Breast epithelium (tissue), 4 donors: ENCODE measurements at regions not wholly inside any gene's neighbourhood (a gene's known extent, or its start where the extent isn't known, plus 50 kb on each side); places are given as distances from the start of the nearest gene placed in this dataset.

Experiments
- DNase-seq, 2 donors: peaks; one replicate each; pipeline ENCODE4 v3.0.0-alpha.2; 2019; ENCODE audit warnings: low spot score in 2 of 2
- H3K27ac ChIP-seq, 2 donors: fragments of 200-600 bp; sonication (generic) in 1 of 2; one replicate each; pipeline ENCODE4 v1.5.1; 2016 to 2019; ENCODE audit warnings: mild to moderate bottlenecking in 1 of 2
- H3K27me3 ChIP-seq, 2 donors: fragments of 200-600 bp; sonication (generic) in 1 of 2; one replicate each; pipeline versions ENCODE4 v1.5.1 to v1.6.0; 2017 to 2019; ENCODE audit warnings: control low read depth in 1 of 2, mild to moderate bottlenecking in 1 of 2
- H3K36me3 ChIP-seq: fragments of 200-600 bp; one replicate; pipeline ENCODE4 v1.5.1; 2019
- H3K4me1 ChIP-seq, 2 donors: fragments of 200-600 bp; sonication (generic); one replicate each; pipeline ENCODE4 v1.5.1; 2016 to 2019; ENCODE audit warnings: control low read depth in 1 of 2
- H3K4me3 ChIP-seq, 3 donors: fragments of 200-600 bp; sonication (generic); 1 replicate in 2 of 3; 2 replicates in 1 of 3; pipeline ENCODE4 v1.5.1; 2016 to 2019; ENCODE audit warnings: mild to moderate bottlenecking in 3 of 3, moderate library complexity in 2 of 3
- H3K9me3 ChIP-seq, 2 donors: fragments of 200-600 bp; sonication (generic) in 1 of 2; one replicate each; pipeline ENCODE4 v1.5.1; 2016 to 2019; ENCODE audit warnings: control low read depth in 1 of 2
- POLR2A ChIP-seq: fragments of 450-650 bp; IDR thresholded peaks from one replicate; pipeline ENCODE4 v1.6.1; 2016; ENCODE audit warnings: antibody characterized with exemption, mild to moderate bottlenecking, moderate library complexity
- POLR2AphosphoS5 ChIP-seq, 3 donors: sonication (generic); formaldehyde crosslinking; IDR thresholded peaks; one replicate each; pipeline ENCODE4 v1.6.1; 2017; ENCODE audit warnings: antibody characterized with exemption in 3 of 3
- intact Hi-C: fragments of 100-400 bp; cut with DNase I; formaldehyde crosslinking; loops from one replicate; pipeline ENCODE4 v1.15.1; 2023; ENCODE audit warnings: low total_unique reads
- TF ChIP-seq, protein P1 (sequence below), 3 donors: fragments of 450-650 bp; IDR thresholded peaks; one replicate each; pipeline ENCODE4 v1.5.1; 2016 to 2017; ENCODE audit warnings: antibody characterized with exemption in 3 of 3, mild to moderate bottlenecking in 3 of 3, moderate library complexity in 3 of 3

DNA sequence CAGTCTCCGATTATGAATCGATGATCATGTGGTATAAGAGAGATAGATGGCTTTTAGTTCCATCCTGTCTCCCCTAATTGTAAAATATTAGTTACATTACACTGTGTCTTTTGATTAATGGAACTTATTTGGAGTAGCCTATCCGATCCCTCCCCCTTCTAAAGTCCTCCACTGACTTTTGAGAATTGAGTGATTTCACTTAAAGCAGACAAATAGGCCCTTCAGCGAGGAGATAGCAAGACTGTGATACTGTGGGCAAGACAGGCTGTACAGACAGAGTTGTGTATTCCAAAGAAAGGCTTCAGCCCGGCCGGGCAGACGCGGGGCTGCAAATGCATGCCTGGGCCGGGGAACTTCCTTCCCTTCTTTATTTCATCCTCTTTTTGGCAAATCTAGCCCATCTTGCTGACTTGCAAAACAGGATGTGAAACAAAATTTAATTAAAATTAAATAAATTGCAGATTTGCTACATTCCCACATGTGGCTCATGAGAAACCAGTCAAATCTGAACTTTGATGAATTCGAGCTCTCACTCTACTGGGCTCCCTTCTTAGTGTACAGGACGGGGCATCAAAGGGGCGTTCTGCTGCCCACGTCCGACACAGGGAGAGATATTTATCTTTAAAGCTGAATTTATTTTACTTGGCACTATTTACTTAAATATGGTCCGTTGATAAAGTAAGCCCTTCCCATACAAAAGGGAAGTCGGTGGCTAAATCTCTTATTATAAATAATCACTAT is 314.8 kb downstream of the ZNF536 start:
- Histone ChIP-seq H3K9me3 (no peaks in the 10 kb centered on the region), H3K36me3 (no peaks in the 10 kb centered on the region), H3K4me3 (peak overlapping the region in 2 of 3 donors; percentile 37 to 53), H3K27me3 (peaks cover 0 to 7% of the 10 kb centered on the region in 2 donors), H3K27ac (peak overlapping the region in 1 of 2 donors; percentile 68), H3K4me1 (no peaks in the 10 kb centered on the region)
- no peak for DNase-seq
- intact Hi-C loops = no loop called here
- TF ChIP-seq POLR2A (no peak), POLR2AphosphoS5 (IDR thresholded peaks at IDR 0.05) (no peak)
- TF ChIP-seq, protein P1, sequence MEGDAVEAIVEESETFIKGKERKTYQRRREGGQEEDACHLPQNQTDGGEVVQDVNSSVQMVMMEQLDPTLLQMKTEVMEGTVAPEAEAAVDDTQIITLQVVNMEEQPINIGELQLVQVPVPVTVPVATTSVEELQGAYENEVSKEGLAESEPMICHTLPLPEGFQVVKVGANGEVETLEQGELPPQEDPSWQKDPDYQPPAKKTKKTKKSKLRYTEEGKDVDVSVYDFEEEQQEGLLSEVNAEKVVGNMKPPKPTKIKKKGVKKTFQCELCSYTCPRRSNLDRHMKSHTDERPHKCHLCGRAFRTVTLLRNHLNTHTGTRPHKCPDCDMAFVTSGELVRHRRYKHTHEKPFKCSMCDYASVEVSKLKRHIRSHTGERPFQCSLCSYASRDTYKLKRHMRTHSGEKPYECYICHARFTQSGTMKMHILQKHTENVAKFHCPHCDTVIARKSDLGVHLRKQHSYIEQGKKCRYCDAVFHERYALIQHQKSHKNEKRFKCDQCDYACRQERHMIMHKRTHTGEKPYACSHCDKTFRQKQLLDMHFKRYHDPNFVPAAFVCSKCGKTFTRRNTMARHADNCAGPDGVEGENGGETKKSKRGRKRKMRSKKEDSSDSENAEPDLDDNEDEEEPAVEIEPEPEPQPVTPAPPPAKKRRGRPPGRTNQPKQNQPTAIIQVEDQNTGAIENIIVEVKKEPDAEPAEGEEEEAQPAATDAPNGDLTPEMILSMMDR (IDR thresholded peaks at IDR 0.05) = no peak

DNA sequence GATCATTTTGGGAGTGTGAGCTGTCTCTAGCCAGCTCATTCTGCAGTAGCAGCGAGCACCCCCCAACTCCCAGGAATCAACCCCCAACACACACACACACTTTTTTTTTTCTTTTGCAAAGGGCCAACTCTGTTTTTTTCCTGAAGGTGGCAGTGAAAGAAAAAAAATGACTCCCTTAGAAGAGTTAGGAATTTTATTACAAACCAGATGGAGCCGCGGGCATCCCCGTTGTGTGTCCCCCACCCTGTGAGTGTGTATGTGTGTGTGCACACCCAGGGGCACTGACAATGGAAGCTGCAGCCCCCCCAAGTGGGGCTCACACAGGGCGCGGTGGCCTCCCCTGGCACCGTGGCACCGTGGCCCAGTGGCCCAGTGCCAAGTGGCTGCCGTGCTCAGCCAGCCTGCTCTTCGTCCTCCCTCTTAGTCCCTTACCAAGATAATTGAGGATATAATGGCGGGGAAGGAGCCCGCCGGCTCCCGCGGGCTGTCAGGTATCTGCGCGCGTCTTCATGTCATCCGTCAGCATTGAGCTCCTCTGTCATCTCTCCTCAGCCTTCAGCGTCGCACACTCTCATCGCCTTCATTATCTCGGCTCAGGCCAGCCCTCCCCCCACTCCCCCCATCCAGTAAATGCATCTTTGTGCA is 314.1 kb downstream of the ZNF536 start:
- H3K4me1 ChIP-seq = no peaks in the 10 kb centered on the region
- peak overlapping the region in 2 of 3 donors; percentile 37 to 53 for H3K4me3 ChIP-seq
- H3K36me3 ChIP-seq = no peaks in the 10 kb centered on the region
- TF ChIP-seq POLR2AphosphoS5 (IDR thresholded peaks at IDR 0.05) = no peak
- TF ChIP-seq, protein P1 (IDR thresholded peaks at IDR 0.05) = no peak
- no peak for TF ChIP-seq POLR2A
- DNase-seq = no peak
- intact Hi-C loops = no loop called here
- peaks cover 0 to 14% of the 10 kb centered on the region in 2 donors for H3K27me3 ChIP-seq
- H3K27ac ChIP-seq = peak overlapping the region in 1 of 2 donors; percentile 68
- no peaks in the 10 kb centered on the region for H3K9me3 ChIP-seq

DNA sequence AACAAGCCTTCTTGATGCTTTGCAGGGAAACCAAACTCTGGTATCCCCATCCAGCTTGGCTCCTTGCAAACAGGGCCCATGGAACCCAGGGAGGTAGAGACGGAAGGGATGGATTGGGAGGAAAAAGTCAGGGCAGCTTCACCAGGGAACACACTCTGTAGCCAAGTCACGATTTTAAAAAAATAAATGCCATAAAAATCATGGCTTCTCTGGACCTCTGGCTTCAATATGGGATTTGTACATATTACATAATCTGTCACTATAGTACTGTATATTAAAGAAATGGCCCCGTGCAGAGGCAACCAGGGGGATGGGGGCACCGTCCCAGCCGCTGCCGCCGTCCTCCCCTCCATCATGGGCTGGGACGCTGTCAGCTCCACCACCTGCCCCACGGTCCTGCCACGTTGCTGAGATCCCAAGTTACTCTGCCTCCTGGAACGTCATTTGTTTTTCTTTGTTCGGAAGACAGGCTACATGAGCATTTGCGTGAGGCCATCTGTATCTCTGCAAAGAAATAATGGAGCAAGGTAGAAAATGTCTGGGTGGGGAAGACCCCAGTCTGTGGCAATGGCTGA is 313.3 kb downstream of the ZNF536 start:
- DNase-seq = no peak
- intact Hi-C loops = no loop called here

DNA sequence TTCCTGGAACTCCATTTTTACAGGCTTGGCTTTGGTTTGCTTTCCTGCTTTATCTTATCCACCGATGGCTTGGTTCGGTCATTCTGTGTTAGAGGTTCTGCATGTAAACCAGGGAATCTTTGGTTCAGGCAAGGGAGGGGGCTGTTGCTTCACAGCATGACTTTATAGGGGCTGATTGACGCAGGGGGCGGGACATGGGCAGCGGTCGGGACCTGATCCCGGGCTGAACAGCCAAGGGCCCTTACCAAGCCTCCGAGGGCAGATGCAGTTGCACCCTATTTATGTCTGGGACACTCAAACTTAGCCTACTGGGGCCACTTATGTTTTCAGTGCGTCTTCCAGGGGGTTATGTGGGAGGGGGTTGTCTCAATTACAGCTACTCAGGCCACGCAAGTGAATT is 312.4 kb downstream of the ZNF536 start:
- no peaks in the 10 kb centered on the region for H3K4me1 ChIP-seq

More for the DNA sequence above, 313.3 kb downstream of the ZNF536 start:
- H3K4me1 ChIP-seq = no peaks in the 10 kb centered on the region
- H3K4me3 ChIP-seq = no peak overlapping the region
- H3K36me3 ChIP-seq = no peaks in the 10 kb centered on the region
- H3K9me3 ChIP-seq = no peaks in the 10 kb centered on the region
- no peak overlapping the region for H3K27ac ChIP-seq
- TF ChIP-seq POLR2A = no peak
- no peak for TF ChIP-seq POLR2AphosphoS5 (IDR thresholded peaks at IDR 0.05)
- TF ChIP-seq, protein P1 (IDR thresholded peaks at IDR 0.05) = no peak
- peaks cover 0 to 17% of the 10 kb centered on the region in 2 donors for H3K27me3 ChIP-seq

More for the DNA sequence above, 312.4 kb downstream of the ZNF536 start:
- peaks cover 0 to 17% of the 10 kb centered on the region in 2 donors for H3K27me3 ChIP-seq
- TF ChIP-seq POLR2A (no peak), POLR2AphosphoS5 (IDR thresholded peaks at IDR 0.05) (no peak)
- TF ChIP-seq, protein P1 (IDR thresholded peaks at IDR 0.05) = no peak
- no peak overlapping the region for H3K4me3 ChIP-seq
- no peaks in the 10 kb centered on the region for H3K36me3 ChIP-seq
- H3K27ac ChIP-seq = no peak overlapping the region
- DNase-seq = no peak
- no peaks in the 10 kb centered on the region for H3K9me3 ChIP-seq
- intact Hi-C loops = no loop called here
